Panc1 (cell line): ENCODE measurements at regions not wholly inside any gene's neighbourhood (a gene's known extent, or its start where the extent isn't known, plus 50 kb on each side); places are given as distances from the start of the nearest gene placed in this dataset.

ENCODE experiments used
- ATAC-seq: fragments of 200-7000 bp; cut with Tn5 transposase; 2 replicates; pipeline ENCODE4 v1.9.1; 2020; ENCODE audit warnings: mild to moderate bottlenecking, moderate library complexity
- BruUV-seq: library from RNA; stranded (reverse); fragments of 400-500 nt; replicated peaks from 2 replicates; lab custom pipeline; 2021; lab: Mats Ljungman, UMichigan
- CTCF ChIA-PET: fragments of 300-600 bp; sonication (Branson Sonifier 250); formaldehyde crosslinking; loops from one replicate; lab custom pipeline; 2022; ENCODE audit warnings: antibody characterized with exemption; lab: Charles Lee
- POLR2A ChIA-PET: fragments of 300-600 bp; sonication (Branson Sonifier 250); formaldehyde crosslinking; loops from one replicate; lab custom pipeline; 2022; ENCODE audit warnings: antibody characterized with exemption; lab: Charles Lee
- DNase-seq: peaks from one replicate; pipeline ENCODE4 v3.0.0-alpha.2; 2010; ENCODE audit warnings: low read depth, low spot score
- H3K27ac ChIP-seq: 2 replicates; pipeline ENCODE4 v1.5.1; 2011; ENCODE audit warnings: mild to moderate bottlenecking, low read length, inconsistent platforms
- H3K27me3 ChIP-seq: fragments of 200-500 bp; sonication (Bioruptor generic); 2 replicates; pipeline ENCODE4 v1.6.0; 2014; ENCODE audit warnings: low read length, inconsistent platforms; ENCODE audit not compliant: control insufficient read depth, insufficient read depth
- H3K36me3 ChIP-seq: fragments of 200-500 bp; sonication (Bioruptor generic); 2 replicates; pipeline ENCODE4 v1.5.1; 2014; ENCODE audit warnings: inconsistent platforms, mild to moderate bottlenecking, low read length, moderate library complexity; ENCODE audit not compliant: control insufficient read depth, insufficient read depth
- H3K4me1 ChIP-seq: 2 replicates; pipeline ENCODE4 v1.5.1; 2011; ENCODE audit warnings: inconsistent platforms, mild to moderate bottlenecking, low read length, moderate library complexity; ENCODE audit not compliant: control insufficient read depth, insufficient read depth
- H3K4me3 ChIP-seq, 2 experiments: 2 replicates each; pipeline ENCODE4 v1.5.1; 2011 to 2012; ENCODE audit warnings: low read depth in 2 of 2, low read length in 2 of 2, mild to moderate bottlenecking in 2 of 2, inconsistent platforms in 1 of 2, moderate library complexity in 1 of 2
- H3K9me3 ChIP-seq: fragments of 200-500 bp; sonication (Bioruptor generic); 2 replicates; pipeline ENCODE4 v1.5.1; 2014; ENCODE audit warnings: low read depth, mild to moderate bottlenecking, inconsistent platforms, low read length, moderate library complexity; ENCODE audit not compliant: control insufficient read depth, insufficient read depth
- POLR2AphosphoS5 ChIP-seq: IDR thresholded peaks from 2 replicates; pipeline ENCODE4 v1.6.1; 2012; ENCODE audit warnings: mild to moderate bottlenecking, low read depth, low read length, moderate library complexity
- REST ChIP-seq, 2 experiments: IDR thresholded peaks; 2 replicates each; pipeline ENCODE4 v1.6.1; 2011 to 2012; ENCODE audit warnings: low read depth in 2 of 2, control low read depth in 1 of 2, low read length in 1 of 2, mild to moderate bottlenecking in 1 of 2, moderate library complexity in 1 of 2; ENCODE audit not compliant: insufficient read depth in 1 of 2
- SIN3A ChIP-seq: IDR thresholded peaks from 2 replicates; pipeline ENCODE4 v1.6.1; 2012; ENCODE audit warnings: low read depth, mild to moderate bottlenecking, low read length, moderate library complexity, borderline replicate concordance; ENCODE audit not compliant: insufficient read depth
- TCF7L2 ChIP-seq: IDR thresholded peaks from 2 replicates; pipeline ENCODE4 v1.6.1; 2011; ENCODE audit warnings: mild to moderate bottlenecking, low read depth, low read length, inconsistent platforms
- in situ Hi-C: cut with HindIII; loops from 2 replicates; pipeline ENCODE4 v1.10.0; 2016; ENCODE audit warnings: low sequenced_read_pairs, low pct_unique_long_range_greater_than_20kb
- intact Hi-C: fragments of 100-400 bp; cut with micrococcal nuclease; formaldehyde crosslinking; loops from one replicate; pipeline ENCODE4 v1.10.0; 2022; ENCODE audit not compliant: unreplicated experiment
- TF ChIP-seq, protein P1 (sequence below): fragments of 450-650 bp; IDR thresholded peaks from 2 replicates; pipeline ENCODE4 v1.5.1; 2017; ENCODE audit warnings: mild to moderate bottlenecking

DNA sequence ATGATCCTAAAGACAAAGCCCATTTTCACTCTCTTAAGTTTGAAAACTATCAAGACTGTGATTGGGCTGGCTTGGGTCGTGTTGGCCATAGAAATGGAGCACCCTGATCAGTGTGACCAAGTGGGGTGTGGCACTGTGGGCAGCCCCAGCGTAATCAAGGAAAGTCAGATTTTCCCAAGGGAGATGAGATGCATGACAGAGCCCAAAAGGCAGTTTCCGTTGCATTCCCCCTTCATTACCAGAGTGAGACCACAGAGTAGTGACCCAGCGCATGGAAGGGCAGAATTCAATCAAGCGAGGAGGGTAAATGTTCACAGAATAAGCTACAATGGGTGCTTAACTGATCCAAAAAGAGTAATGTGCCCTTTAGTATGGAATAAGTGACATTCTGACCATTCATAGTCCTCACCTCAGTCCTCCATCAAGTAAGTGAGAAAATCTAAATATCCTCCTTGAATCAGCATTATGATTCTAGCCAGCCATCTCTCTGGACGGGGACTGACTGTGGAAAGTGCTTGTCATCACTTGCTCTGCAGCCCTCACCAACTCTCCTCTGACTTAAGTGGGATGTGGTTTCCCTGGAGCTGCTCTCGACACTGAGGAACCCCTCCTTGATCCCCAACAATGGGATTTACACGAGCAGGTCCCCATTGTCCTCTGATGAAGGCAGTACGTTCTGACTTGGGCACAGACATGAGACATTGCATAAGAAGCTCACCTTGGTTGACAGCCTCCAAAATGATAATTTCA lies 430.5 kb downstream of the OCA2 start:
- H3K4me3 ChIP-seq = no peak overlapping the region
- TF ChIP-seq, protein P1, sequence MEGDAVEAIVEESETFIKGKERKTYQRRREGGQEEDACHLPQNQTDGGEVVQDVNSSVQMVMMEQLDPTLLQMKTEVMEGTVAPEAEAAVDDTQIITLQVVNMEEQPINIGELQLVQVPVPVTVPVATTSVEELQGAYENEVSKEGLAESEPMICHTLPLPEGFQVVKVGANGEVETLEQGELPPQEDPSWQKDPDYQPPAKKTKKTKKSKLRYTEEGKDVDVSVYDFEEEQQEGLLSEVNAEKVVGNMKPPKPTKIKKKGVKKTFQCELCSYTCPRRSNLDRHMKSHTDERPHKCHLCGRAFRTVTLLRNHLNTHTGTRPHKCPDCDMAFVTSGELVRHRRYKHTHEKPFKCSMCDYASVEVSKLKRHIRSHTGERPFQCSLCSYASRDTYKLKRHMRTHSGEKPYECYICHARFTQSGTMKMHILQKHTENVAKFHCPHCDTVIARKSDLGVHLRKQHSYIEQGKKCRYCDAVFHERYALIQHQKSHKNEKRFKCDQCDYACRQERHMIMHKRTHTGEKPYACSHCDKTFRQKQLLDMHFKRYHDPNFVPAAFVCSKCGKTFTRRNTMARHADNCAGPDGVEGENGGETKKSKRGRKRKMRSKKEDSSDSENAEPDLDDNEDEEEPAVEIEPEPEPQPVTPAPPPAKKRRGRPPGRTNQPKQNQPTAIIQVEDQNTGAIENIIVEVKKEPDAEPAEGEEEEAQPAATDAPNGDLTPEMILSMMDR = no peak
- TF ChIP-seq REST (IDR thresholded peaks at IDR 0.05; ENCODE audit: insufficient read depth in 1 of 2, low read depth in 2 of 2, low read length in 1 of 2) = no peak
- no peak for TF ChIP-seq TCF7L2
- TF ChIP-seq POLR2AphosphoS5 = no peak
- no peak for TF ChIP-seq SIN3A
- in situ Hi-C loops = no loop called here
- intact Hi-C loops = no loop called here
- POLR2A ChIA-PET = no interaction called here
- H3K27me3 ChIP-seq = no peaks in the 10 kb centered on the region
- H3K27ac ChIP-seq = no peak overlapping the region
- H3K4me1 ChIP-seq = no peaks in the 10 kb centered on the region
- no peaks in the 10 kb centered on the region for H3K36me3 ChIP-seq
- CTCF ChIA-PET = no interaction called here
- ATAC-seq (no peak), DNase-seq (no peak)
- no TSS peak for BruUV-seq
- H3K9me3 ChIP-seq = no peaks in the 10 kb centered on the region

DNA sequence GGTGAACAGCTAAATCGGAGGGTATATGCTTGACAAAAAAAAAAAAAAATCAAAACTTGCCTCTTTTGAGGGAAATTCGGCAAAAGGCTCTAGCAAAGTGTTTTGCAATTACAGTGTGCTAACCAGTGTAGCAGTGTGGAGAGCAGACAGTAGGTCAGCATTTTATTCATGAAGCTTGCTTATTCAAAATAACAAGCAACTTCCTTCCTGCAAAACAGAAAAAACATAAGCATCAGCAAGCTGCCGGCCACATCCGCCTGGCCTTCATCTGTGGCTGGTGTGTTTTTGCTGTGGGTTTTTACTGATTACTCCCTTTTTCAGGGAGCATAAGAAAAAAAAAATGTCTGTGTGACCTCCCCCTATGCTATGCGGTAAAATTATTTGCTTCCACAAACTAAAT lies 434.1 kb downstream of the OCA2 start:
- in situ Hi-C loops = no loop called here
- CTCF ChIA-PET = no interaction called here
- BruUV-seq = no TSS peak

More for the DNA sequence above, 434.1 kb downstream of the OCA2 start:
- no peaks in the 10 kb centered on the region for H3K27me3 ChIP-seq
- H3K9me3 ChIP-seq = peaks cover 3% of the 10 kb centered on the region; the same call in 1 of the 2 replicates
- H3K27ac ChIP-seq = no peak overlapping the region
- no peak for ATAC-seq
- TF ChIP-seq REST (IDR thresholded peaks at IDR 0.05; ENCODE audit: insufficient read depth in 1 of 2, low read depth in 2 of 2, low read length in 1 of 2) (no peak), TCF7L2 (no peak)
- TF ChIP-seq, protein P1 = no peak
- H3K4me3 ChIP-seq = no peak overlapping the region
- H3K4me1 ChIP-seq = no peaks in the 10 kb centered on the region
- no peaks in the 10 kb centered on the region for H3K36me3 ChIP-seq
- POLR2A ChIA-PET = no interaction called here
- intact Hi-C loops = no loop called here
- DNase-seq = no peak
